Activated CD4-positive, alpha-beta T cell treated with anti-CD3 and anti-CD28 coated beads, Interleukin-2, amount 10 ng/mL, durations not matched to agents 7 days and 5 days (primary cell): ENCODE measurements at regions not wholly inside any gene's neighbourhood (a gene's known extent, or its start where the extent isn't known, plus 50 kb on each side); places are given as distances from the start of the nearest gene placed in this dataset.

ENCODE experiments used
- CTCF ChIA-PET: fragments of 350-600 bp; sonication (Branson Sonifier 250); formaldehyde crosslinking; loops from one replicate; lab custom pipeline; 2021; ENCODE audit warnings: antibody characterized with exemption; lab: Charles Lee
- POLR2A ChIA-PET: fragments of 350-600 bp; sonication (Branson Sonifier 250); formaldehyde crosslinking; loops from one replicate; lab custom pipeline; 2021; ENCODE audit warnings: antibody characterized with exemption; lab: Charles Lee
- DNase-seq: peaks from one replicate; pipeline ENCODE4 v3.0.0-alpha.2; 2020
- H3K27ac Mint-ChIP-seq: one replicate; pipeline ENCODE4 v1.8.0; 2021; ENCODE audit warnings: mild to moderate bottlenecking, moderate library complexity, mixed read lengths
- H3K27me3 Mint-ChIP-seq: one replicate; pipeline ENCODE4 v1.8.0; 2021; ENCODE audit warnings: mixed read lengths
- H3K36me3 Mint-ChIP-seq: one replicate; pipeline ENCODE4 v1.8.0; 2021; ENCODE audit warnings: low read depth, mixed read lengths
- H3K4me1 Mint-ChIP-seq: one replicate; pipeline ENCODE4 v1.8.0; 2021; ENCODE audit warnings: mixed read lengths
- H3K4me3 Mint-ChIP-seq: one replicate; pipeline ENCODE4 v1.8.0; 2021; ENCODE audit warnings: mild to moderate bottlenecking, moderate library complexity, mixed read lengths
- H3K9me3 Mint-ChIP-seq: one replicate; pipeline ENCODE4 v1.8.0; 2021; ENCODE audit warnings: mixed read lengths

- H3K27me3 Mint-ChIP-seq: no peaks in the 10 kb centered on the region
- CTCF ChIA-PET: no interaction called here
- POLR2A ChIA-PET: no interaction called here
- no peak overlapping the region for H3K4me3 Mint-ChIP-seq
- DNase-seq: no peak
- no peaks in the 10 kb centered on the region for H3K4me1 Mint-ChIP-seq
- no peaks in the 10 kb centered on the region for H3K36me3 Mint-ChIP-seq
- H3K27ac Mint-ChIP-seq: no peak overlapping the region
- no peaks in the 10 kb centered on the region for H3K9me3 Mint-ChIP-seq
Observed at GRCh38 chr4:136644279-136644678, 888.0 kb downstream of the PCDH18 start.

- CTCF ChIA-PET: no interaction called here
- no peak for DNase-seq
- POLR2A ChIA-PET: no interaction called here
- H3K4me1 Mint-ChIP-seq: no peaks in the 10 kb centered on the region
- no peaks in the 10 kb centered on the region for H3K27me3 Mint-ChIP-seq
- H3K4me3 Mint-ChIP-seq: no peak overlapping the region
- no peak overlapping the region for H3K27ac Mint-ChIP-seq
- no peaks in the 10 kb centered on the region for H3K9me3 Mint-ChIP-seq
- no peaks in the 10 kb centered on the region for H3K36me3 Mint-ChIP-seq
Observed at GRCh38 chr4:136643416-136643815, 888.9 kb downstream of the PCDH18 start.

- Mint-ChIP-seq H3K4me1 (no peaks in the 10 kb centered on the region), H3K27me3 (no peaks in the 10 kb centered on the region), H3K9me3 (no peaks in the 10 kb centered on the region), H3K36me3 (no peaks in the 10 kb centered on the region), H3K4me3 (no peak overlapping the region), H3K27ac (no peak overlapping the region)
- ChIA-PET CTCF (no interaction called here), POLR2A (no interaction called here)
- no peak for DNase-seq
Observed at GRCh38 chr4:136637071-136637777, 895.1 kb downstream of the PCDH18 start.

- ChIA-PET CTCF (no interaction called here), POLR2A (no interaction called here)
- Mint-ChIP-seq H3K27me3 (no peaks in the 10 kb centered on the region), H3K9me3 (no peaks in the 10 kb centered on the region), H3K27ac (no peak overlapping the region), H3K4me1 (no peaks in the 10 kb centered on the region), H3K36me3 (no peaks in the 10 kb centered on the region), H3K4me3 (no peak overlapping the region)
- no peak for DNase-seq
Observed at GRCh38 chr4:136636155-136636554, 896.1 kb downstream of the PCDH18 start.

GRCh38 chr4:136634121-136634520 is 898.2 kb downstream of the PCDH18 start:
- H3K4me3 Mint-ChIP-seq: no peak overlapping the region
- H3K27me3 Mint-ChIP-seq: no peaks in the 10 kb centered on the region
- no peaks in the 10 kb centered on the region for H3K36me3 Mint-ChIP-seq
- ChIA-PET CTCF (no interaction called here), POLR2A (no interaction called here)
- H3K27ac Mint-ChIP-seq: no peak overlapping the region
- no peaks in the 10 kb centered on the region for H3K4me1 Mint-ChIP-seq
- no peak for DNase-seq
- no peaks in the 10 kb centered on the region for H3K9me3 Mint-ChIP-seq

- no peaks in the 10 kb centered on the region for H3K36me3 Mint-ChIP-seq
- CTCF ChIA-PET: no interaction called here
Observed at GRCh38 chr4:136599890-136600289, 932.4 kb downstream of the PCDH18 start.

GRCh38 chr4:136590440-136590839 is 941.9 kb downstream of the PCDH18 start:
- POLR2A ChIA-PET: no interaction called here
- Mint-ChIP-seq H3K4me1 (no peaks in the 10 kb centered on the region), H3K27me3 (no peaks in the 10 kb centered on the region), H3K27ac (no peak overlapping the region), H3K4me3 (no peak overlapping the region), H3K9me3 (no peaks in the 10 kb centered on the region), H3K36me3 (no peaks in the 10 kb centered on the region)
- CTCF ChIA-PET: no interaction called here
- DNase-seq: no peak

More at GRCh38 chr4:136599890-136600289, 932.4 kb downstream of the PCDH18 start:
- Mint-ChIP-seq H3K4me3 (no peak overlapping the region), H3K9me3 (no peaks in the 10 kb centered on the region), H3K27ac (no peak overlapping the region), H3K27me3 (no peaks in the 10 kb centered on the region), H3K4me1 (no peaks in the 10 kb centered on the region)
- DNase-seq: no peak
- POLR2A ChIA-PET: no interaction called here

- Mint-ChIP-seq H3K4me3 (no peak overlapping the region), H3K4me1 (no peaks in the 10 kb centered on the region), H3K27ac (no peak overlapping the region), H3K9me3 (no peaks in the 10 kb centered on the region), H3K27me3 (no peaks in the 10 kb centered on the region), H3K36me3 (no peaks in the 10 kb centered on the region)
- POLR2A ChIA-PET: no interaction called here
- CTCF ChIA-PET: no interaction called here
- no peak for DNase-seq
Observed at GRCh38 chr4:136583567-136583966, 948.7 kb downstream of the PCDH18 start.

- ChIA-PET CTCF (no interaction called here), POLR2A (no interaction called here)
- no peaks in the 10 kb centered on the region for H3K9me3 Mint-ChIP-seq
- no peaks in the 10 kb centered on the region for H3K36me3 Mint-ChIP-seq
- no peak for DNase-seq
- H3K27ac Mint-ChIP-seq: no peak overlapping the region
- H3K4me3 Mint-ChIP-seq: no peak overlapping the region
- no peaks in the 10 kb centered on the region for H3K27me3 Mint-ChIP-seq
- no peaks in the 10 kb centered on the region for H3K4me1 Mint-ChIP-seq
Observed at GRCh38 chr4:136581119-136581518, 951.2 kb downstream of the PCDH18 start.

- POLR2A ChIA-PET: no interaction called here
Observed at GRCh38 chr4:136575146-136575545, 957.1 kb downstream of the PCDH18 start.

GRCh38 chr4:136573460-136573859 is 958.8 kb downstream of the PCDH18 start:
- H3K4me1 Mint-ChIP-seq: no peaks in the 10 kb centered on the region
- no peak for DNase-seq
- POLR2A ChIA-PET: no interaction called here
- no peaks in the 10 kb centered on the region for H3K9me3 Mint-ChIP-seq
- H3K27me3 Mint-ChIP-seq: no peaks in the 10 kb centered on the region
- CTCF ChIA-PET: no interaction called here
- no peaks in the 10 kb centered on the region for H3K36me3 Mint-ChIP-seq
- no peak overlapping the region for H3K27ac Mint-ChIP-seq
- H3K4me3 Mint-ChIP-seq: no peak overlapping the region

More at GRCh38 chr4:136575146-136575545, 957.1 kb downstream of the PCDH18 start:
- Mint-ChIP-seq H3K4me1 (no peaks in the 10 kb centered on the region), H3K27ac (no peak overlapping the region), H3K4me3 (no peak overlapping the region), H3K9me3 (no peaks in the 10 kb centered on the region), H3K27me3 (no peaks in the 10 kb centered on the region), H3K36me3 (no peaks in the 10 kb centered on the region)
- CTCF ChIA-PET: no interaction called here
- no peak for DNase-seq

GRCh38 chr4:136571315-136571714 is 961.0 kb downstream of the PCDH18 start:
- Mint-ChIP-seq H3K36me3 (no peaks in the 10 kb centered on the region), H3K27me3 (no peaks in the 10 kb centered on the region), H3K27ac (no peak overlapping the region), H3K4me1 (no peaks in the 10 kb centered on the region), H3K4me3 (no peak overlapping the region), H3K9me3 (no peaks in the 10 kb centered on the region)
- ChIA-PET POLR2A (no interaction called here), CTCF (no interaction called here)
- DNase-seq: no peak

GRCh38 chr4:136562834-136563233 is 969.5 kb downstream of the PCDH18 start:
- Mint-ChIP-seq H3K27me3 (no peaks in the 10 kb centered on the region), H3K4me3 (no peak overlapping the region), H3K27ac (no peak overlapping the region), H3K36me3 (no peaks in the 10 kb centered on the region), H3K4me1 (no peaks in the 10 kb centered on the region), H3K9me3 (no peaks in the 10 kb centered on the region)
- no peak for DNase-seq
- ChIA-PET POLR2A (no interaction called here), CTCF (no interaction called here)

GRCh38 chr4:136558940-136559494 is 973.3 kb downstream of the PCDH18 start:
- H3K27me3 Mint-ChIP-seq: no peaks in the 10 kb centered on the region
- H3K4me1 Mint-ChIP-seq: no peaks in the 10 kb centered on the region
- no peaks in the 10 kb centered on the region for H3K9me3 Mint-ChIP-seq
- H3K4me3 Mint-ChIP-seq: no peak overlapping the region
- DNase-seq: no peak
- H3K36me3 Mint-ChIP-seq: no peaks in the 10 kb centered on the region
- ChIA-PET POLR2A (interaction anchor here (0.6 kb wide), 1 partner anchor 284 kb away, joined by 5 read pairs; no protein-coding TSS in a partner anchor), CTCF (no interaction called here)
- no peak overlapping the region for H3K27ac Mint-ChIP-seq
